K562 (cell line): ENCODE measurements at regions not wholly inside any gene's neighbourhood (a gene's known extent, or its start where the extent isn't known, plus 50 kb on each side); places are given as distances from the start of the nearest gene placed in this dataset.

Experiments used
- ATAC-seq: fragments of 200-7000 bp; cut with Tn5 transposase; 3 replicates; pipeline ENCODE4 v1.9.1; 2020; ENCODE audit warnings: moderate library complexity
- BruUV-seq: library from RNA; stranded (reverse); fragments of 400-500 nt; replicated peaks from 2 replicates; lab custom pipeline; 2021; lab: Mats Ljungman, UMichigan
- CTCF ChIA-PET: fragments of 300-600 bp; formaldehyde crosslinking; extraction: SDS; loops from one replicate; lab custom pipeline; 2021; ENCODE audit warnings: low intra/inter-chr PET ratio; lab: Yijun Ruan, JAX
- POLR2A ChIA-PET: fragments of 300-600, 350-650 bp; sonication (Branson Sonifier 250); formaldehyde crosslinking; extraction: SDS; loops from one replicate; lab custom pipeline; 2021; ENCODE audit warnings: antibody characterized with exemption, inconsistent platforms; lab: Yijun Ruan, JAX
- DNase-seq, 4 experiments: peaks; one replicate each; pipeline versions ENCODE4 v3.0.0 to v3.0.0-alpha.2; 2011 to 2018; ENCODE audit warnings: low spot score in 3 of 4, mixed read lengths in 3 of 4; ENCODE audit errors: extremely low read depth in 1 of 4
- FAIRE-seq: peaks from 2 replicates; lab custom pipeline; 2011; peaks lifted over from hg19 to GRCh38; lab: Jason Lieb, UNC
- H2AFZ ChIP-seq: 2 replicates; pipeline ENCODE4 v1.6.0; 2011; ENCODE audit warnings: low read depth, low read length, control low read depth, inconsistent platforms
- H3K27ac ChIP-seq: fragments of 200-600 bp; 3 replicates; pipeline ENCODE4 v1.8.0; 2011; ENCODE audit warnings: low read depth, mild to moderate bottlenecking, control low read depth, inconsistent platforms, low read length, moderate library complexity, mixed read lengths; ENCODE audit errors: extremely low read depth
- H3K27me3 ChIP-seq, 2 experiments: fragments of 300-600 bp in 1 of 2; 2 replicates in 1 of 2; 3 replicates in 1 of 2; pipeline versions ENCODE4 v1.6.0 to v1.8.0; 2011; ENCODE audit warnings: inconsistent platforms in 2 of 2, low read length in 2 of 2, mild to moderate bottlenecking in 1 of 2, mixed read lengths in 1 of 2, moderate library complexity in 1 of 2; ENCODE audit not compliant: control insufficient read depth in 2 of 2, insufficient read depth in 2 of 2
- H3K36me3 ChIP-seq: fragments of 300-600 bp; 3 replicates; pipeline ENCODE4 v1.8.0; 2011; ENCODE audit warnings: mild to moderate bottlenecking, low read length, inconsistent platforms; ENCODE audit not compliant: control insufficient read depth, insufficient read depth
- H3K4me1 ChIP-seq, 2 experiments: fragments of 200-600 bp in 1 of 2; replicated peaks in 1 of 2; 2 replicates in 1 of 2; 3 replicates in 1 of 2; pipeline versions ENCODE4 v1.5.1 to v1.8.0; 2011; ENCODE audit warnings: inconsistent platforms in 2 of 2, low read length in 2 of 2, mild to moderate bottlenecking in 1 of 2, mixed read lengths in 1 of 2, moderate library complexity in 1 of 2; ENCODE audit not compliant: control insufficient read depth in 2 of 2, insufficient read depth in 2 of 2
- H3K4me2 ChIP-seq: 2 replicates; pipeline ENCODE4 v1.6.1; 2011; ENCODE audit warnings: low read length, control low read depth, inconsistent platforms, mixed read lengths; ENCODE audit not compliant: insufficient read depth
- H3K4me3 ChIP-seq: fragments of 200-600 bp; sonication (generic), shearing (Covaris generic); 2 replicates; pipeline ENCODE4 v1.5.1; 2016; ENCODE audit warnings: control low read depth, inconsistent platforms
- H3K79me2 ChIP-seq: fragments of 200-600 bp; 3 replicates; pipeline ENCODE4 v1.8.0; 2011; ENCODE audit warnings: low read length, inconsistent platforms; ENCODE audit not compliant: control insufficient read depth, insufficient read depth
- H3K9ac ChIP-seq, 2 experiments: 2 replicates each; pipeline versions ENCODE4 v1.6.0 to v1.6.1; 2011; ENCODE audit warnings: low read depth in 2 of 2, low read length in 2 of 2, control low read depth in 1 of 2, inconsistent platforms in 1 of 2, mild to moderate bottlenecking in 1 of 2, mixed read lengths in 1 of 2; ENCODE audit not compliant: insufficient read depth in 1 of 2
- H3K9me1 ChIP-seq: one replicate; pipeline ENCODE4 v1.6.0; 2011; ENCODE audit warnings: inconsistent platforms, mild to moderate bottlenecking, low read length, moderate library complexity; ENCODE audit not compliant: control insufficient read depth, insufficient read depth
- H3K9me3 ChIP-seq: replicated peaks from 2 replicates; pipeline ENCODE4 v1.5.1; 2011; ENCODE audit warnings: low read depth, low read length, inconsistent platforms; ENCODE audit not compliant: control insufficient read depth, insufficient read depth
- H4K20me1 ChIP-seq: replicated peaks from 2 replicates; pipeline ENCODE4 v1.6.1; 2011; ENCODE audit warnings: low read length, inconsistent platforms, mixed read lengths; ENCODE audit not compliant: control insufficient read depth, insufficient read depth
- MGA ChIP-seq: fragments of 450-650 bp; IDR thresholded peaks from 2 replicates; pipeline ENCODE4 v1.6.1; 2016; ENCODE audit warnings: mild to moderate bottlenecking, moderate library complexity
- NRF1 ChIP-seq, 2 experiments: fragments of 450-650 bp; IDR thresholded peaks in 1 of 2; conservative IDR thresholded peaks in 1 of 2; 2 replicates each; pipeline ENCODE4 v1.6.1; 2014; ENCODE audit warnings: mild to moderate bottlenecking in 2 of 2
- POLR2AphosphoS5 ChIP-seq: IDR thresholded peaks from 2 replicates; pipeline ENCODE4 v1.6.1; 2011; ENCODE audit warnings: mild to moderate bottlenecking, low read depth, low read length, moderate library complexity; ENCODE audit not compliant: control insufficient read depth, insufficient read depth
- RBFOX2 ChIP-seq: fragments of 200-400 bp; formaldehyde crosslinking; IDR thresholded peaks from 2 replicates; pipeline ENCODE4 v1.6.1; 2017; ENCODE audit warnings: low read depth, mild to moderate bottlenecking, low read length, moderate library complexity
- SIN3A ChIP-seq, 2 experiments: fragments of 150-350 bp in 1 of 2; IDR thresholded peaks; 2 replicates each; pipeline ENCODE4 v1.6.1; 2011 to 2016; ENCODE audit warnings: borderline replicate concordance in 2 of 2, low read depth in 2 of 2, low read length in 2 of 2, mild to moderate bottlenecking in 2 of 2, moderate library complexity in 2 of 2; ENCODE audit not compliant: control insufficient read depth in 1 of 2
- SRSF1 ChIP-seq: fragments of 200-400 bp; formaldehyde crosslinking; IDR thresholded peaks from 2 replicates; pipeline ENCODE4 v1.6.1; 2017; ENCODE audit warnings: mild to moderate bottlenecking, low read depth, low read length, moderate library complexity
- VEZF1 ChIP-seq: fragments of 200-800 bp; sonication (Bioruptor generic); IDR thresholded peaks from 2 replicates; pipeline ENCODE4 v1.6.1; 2017; ENCODE audit warnings: missing genetic modification characterization, missing compliant biosample characterization
- WGBS: fragments of 100-300 bp; shearing (Covaris generic); methylation state at CpG from one replicate; pipeline ENCODE4 v1.1.6; 2016; ENCODE audit warnings: low coverage, mixed read lengths; ENCODE audit not compliant: insufficient coverage; ENCODE audit errors: missing lambda C conversion rate; 5-methylcytosine and 5-hydroxymethylcytosine counted together
- in situ Hi-C: fragments of 300-500 bp; cut with MboI; formaldehyde crosslinking; loops from 4 replicates; pipeline ENCODE4 v1.15.0; 2018; ENCODE audit warnings: inconsistent platforms, mixed read lengths
- intact Hi-C: fragments of 100-400 bp; cut with micrococcal nuclease; formaldehyde crosslinking; loops from 2 replicates; pipeline ENCODE4 v1.14.2; 2022

- intact Hi-C loops (loop anchor here (5.0 kb wide), 1 partner anchor 47 kb away; no protein-coding TSS in a partner anchor), in situ Hi-C loops (no loop called here)
- no peak overlapping the region; a peak in 1 of 4 replicates for H3K9ac ChIP-seq
- 5% methylated on average over 2 of the region's 2 CpGs for WGBS
- FAIRE-seq (no peak), ATAC-seq (peak; percentile 4; the same call in 2 of the 3 replicates), DNase-seq (peak in 2 of 4 experiments; percentile 7 to 13)
- no peaks in the 10 kb centered on the region for H4K20me1 ChIP-seq
- no peak overlapping the region for H3K27ac ChIP-seq
- peaks cover 3% of the 10 kb centered on the region; the same call in 2 of the 3 replicates for H3K36me3 ChIP-seq
- no peaks in the 10 kb centered on the region for H3K9me1 ChIP-seq
- no peak overlapping the region for H3K4me3 ChIP-seq
- no TSS peak for BruUV-seq
- no peaks in the 10 kb centered on the region for H3K9me3 ChIP-seq
- peaks cover 48% of the 10 kb centered on the region for H3K79me2 ChIP-seq
- ChIA-PET CTCF (no interaction called here), POLR2A (interaction anchor here (0.6 kb wide), 1 partner anchor 190 kb away, joined by 3 read pairs; no protein-coding TSS in a partner anchor)
- H3K4me1 ChIP-seq: no peaks in the 10 kb centered on the region; a peak in 2 of 5 replicates
- H3K4me2 ChIP-seq: peak overlapping the region; percentile 51; the same call in 1 of the 2 replicates
- no peaks in the 10 kb centered on the region for H3K27me3 ChIP-seq
- peak overlapping the region; percentile 3; the same call in 1 of the 2 replicates for H2AFZ ChIP-seq
- no peak for TF ChIP-seq NRF1 (conservative IDR thresholded peaks at IDR 0.05 in 1 of 2, IDR thresholded peaks at IDR 0.05 in 1 of 2)
- no peak for TF ChIP-seq VEZF1 (CRISPR knock-in tag)
- TF ChIP-seq POLR2AphosphoS5: peak; percentile 43; the same call in 1 of the 2 replicates
- 0 out of 4 replicates have a peak, but pooled peaks of 1 of the 2 experiments have one; percentile 27 for TF ChIP-seq SIN3A (IDR thresholded peaks at IDR 0.05; ENCODE audit: borderline replicate concordance in 2 of 2, control insufficient read depth in 1 of 2, low read depth in 2 of 2, low read length in 2 of 2)
- no peak for TF ChIP-seq SRSF1
- peak; percentile 38; the same call in 1 of the 2 replicates for TF ChIP-seq MGA
- TF ChIP-seq RBFOX2: peak; percentile 33
Observed at GRCh38 chrX:125150231-125150630, 169.4 kb upstream of the TEX13C start.
